ENCODE measurements at regions not wholly inside any gene's neighbourhood (a gene's known extent, or its start where the extent isn't known, plus 50 kb on each side); places are given as distances from the start of the nearest gene placed in this dataset.

DNA sequence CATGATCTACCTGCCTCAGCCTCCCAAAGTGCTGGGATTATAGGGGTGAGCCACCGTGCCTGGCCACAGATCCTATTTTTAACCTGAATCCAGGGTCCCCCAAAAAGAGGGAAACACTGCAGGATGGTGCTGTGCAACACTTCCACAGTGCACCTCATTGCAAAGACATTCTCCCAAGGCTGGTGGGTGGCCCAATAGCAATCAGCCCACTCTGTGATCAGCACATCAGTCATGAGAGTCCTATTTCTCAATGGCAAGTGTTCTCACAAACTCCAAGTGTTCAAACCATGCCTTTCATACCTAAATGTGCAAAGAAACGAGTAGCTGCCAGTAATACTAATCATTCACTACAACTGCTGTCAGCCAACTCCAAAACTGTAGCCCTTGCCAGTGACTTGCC lies 612.9 kb downstream of the CCER1 start:
- TF ChIP-seq, protein P1, sequence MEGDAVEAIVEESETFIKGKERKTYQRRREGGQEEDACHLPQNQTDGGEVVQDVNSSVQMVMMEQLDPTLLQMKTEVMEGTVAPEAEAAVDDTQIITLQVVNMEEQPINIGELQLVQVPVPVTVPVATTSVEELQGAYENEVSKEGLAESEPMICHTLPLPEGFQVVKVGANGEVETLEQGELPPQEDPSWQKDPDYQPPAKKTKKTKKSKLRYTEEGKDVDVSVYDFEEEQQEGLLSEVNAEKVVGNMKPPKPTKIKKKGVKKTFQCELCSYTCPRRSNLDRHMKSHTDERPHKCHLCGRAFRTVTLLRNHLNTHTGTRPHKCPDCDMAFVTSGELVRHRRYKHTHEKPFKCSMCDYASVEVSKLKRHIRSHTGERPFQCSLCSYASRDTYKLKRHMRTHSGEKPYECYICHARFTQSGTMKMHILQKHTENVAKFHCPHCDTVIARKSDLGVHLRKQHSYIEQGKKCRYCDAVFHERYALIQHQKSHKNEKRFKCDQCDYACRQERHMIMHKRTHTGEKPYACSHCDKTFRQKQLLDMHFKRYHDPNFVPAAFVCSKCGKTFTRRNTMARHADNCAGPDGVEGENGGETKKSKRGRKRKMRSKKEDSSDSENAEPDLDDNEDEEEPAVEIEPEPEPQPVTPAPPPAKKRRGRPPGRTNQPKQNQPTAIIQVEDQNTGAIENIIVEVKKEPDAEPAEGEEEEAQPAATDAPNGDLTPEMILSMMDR (IDR thresholded peaks at IDR 0.05), result no peak
- TF ChIP-seq POLR2A (IDR thresholded peaks at IDR 0.05), result no peak

Data from stomach (tissue), 4 donors.